ENCODE measurements at regions not wholly inside any gene's neighbourhood (a gene's known extent, or its start where the extent isn't known, plus 50 kb on each side); places are given as distances from the start of the nearest gene placed in this dataset.

DNA sequence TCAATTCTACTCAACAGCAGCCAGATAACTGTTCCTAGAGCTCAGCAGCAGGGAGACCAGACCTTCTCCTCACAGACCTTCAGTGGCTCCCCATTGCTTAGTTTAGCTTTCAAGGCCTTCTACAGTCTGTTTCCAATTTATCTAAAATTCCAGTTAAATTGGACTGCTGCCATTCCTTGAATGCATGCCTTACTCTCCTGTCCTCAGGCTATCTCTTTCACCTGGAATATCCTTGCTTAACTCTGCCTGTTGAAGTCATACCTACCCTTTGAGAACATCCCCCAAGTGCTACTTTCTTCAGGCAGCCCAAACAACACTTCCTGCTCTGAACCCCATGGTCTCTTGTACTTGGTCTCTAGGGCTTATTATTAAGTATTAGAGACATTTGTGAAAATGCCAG, 120.7 kb upstream of the TENM4 start:
- Histone ChIP-seq H3K9ac (ENCODE audit: low read length) (no peak overlapping the region), H3K79me2 (ENCODE audit: control insufficient read depth, insufficient read depth, low read length, poor library complexity) (no peaks in the 10 kb centered on the region), H3K79me1 (ENCODE audit: low read length) (no peaks in the 10 kb centered on the region), H4K12ac (ENCODE audit: low read depth, low read length) (no peak overlapping the region), H4K91ac (ENCODE audit: low read depth, low read length) (no peak overlapping the region), H3K27me3 (ENCODE audit: insufficient read depth, low read length) (no peaks in the 10 kb centered on the region), H3K4me1 (ENCODE audit: control insufficient read depth in 1 of 2, insufficient read depth in 2 of 2, low read length in 2 of 2) (peaks cover 0 to 4% of the 10 kb centered on the region in 2 experiments), H2AFZ (ENCODE audit: insufficient read depth, low read length, poor library complexity) (no peak overlapping the region), H2BK12ac (ENCODE audit: low read length) (no peak overlapping the region), H3K18ac (ENCODE audit: low read length) (no peak overlapping the region), H3K36me3 (ENCODE audit: control insufficient read depth in 1 of 2, insufficient read depth in 2 of 2, low read length in 2 of 2) (no peaks in the 10 kb centered on the region), H3K4me2 (ENCODE audit: low read length) (no peak overlapping the region), H2BK120ac (ENCODE audit: insufficient read depth, low read length, poor library complexity) (no peak overlapping the region), H3K23ac (ENCODE audit: low read length) (no peak overlapping the region), H2BK5ac (ENCODE audit: low read depth, low read length, poor library complexity) (no peak overlapping the region), H3K14ac (ENCODE audit: low read length) (no peak overlapping the region), H3K4ac (ENCODE audit: low read depth, low read length) (no peak overlapping the region), H4K8ac (ENCODE audit: low read depth, low read length) (no peak overlapping the region), H3K9me3 (ENCODE audit: insufficient read depth, low read depth, low read length) (no peaks in the 10 kb centered on the region), H3K4me3 (ENCODE audit: low read depth, low read length) (no peak overlapping the region), H3K27ac (ENCODE audit: low read depth, low read length) (no peak overlapping the region), H2AK5ac (ENCODE audit: low read length) (no peak overlapping the region)
- DNase-seq = peak; percentile 53 to 83

DNA sequence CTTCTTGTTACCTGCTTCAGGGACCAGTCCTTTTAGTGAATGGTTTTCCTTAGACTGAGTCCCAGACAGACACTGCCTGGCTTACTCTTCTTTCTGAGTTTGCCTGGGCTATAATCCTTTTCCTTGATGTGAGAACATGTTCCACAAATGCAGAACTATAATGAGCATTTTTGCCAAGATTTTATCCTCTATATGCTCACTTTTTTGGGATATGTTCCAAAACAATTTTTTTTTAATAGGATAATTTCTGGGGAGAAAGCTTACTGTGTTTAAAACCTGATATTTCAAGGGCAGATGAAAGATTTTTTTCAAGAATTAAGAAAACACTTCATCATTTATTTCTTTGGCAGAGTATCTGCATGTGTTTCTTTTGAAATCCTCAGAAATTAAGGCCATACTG, 110.0 kb upstream of the TENM4 start:
- no peak overlapping the region for H2AK5ac ChIP-seq (ENCODE audit: low read length)
- H3K79me2 ChIP-seq (ENCODE audit: control insufficient read depth, insufficient read depth, low read length, poor library complexity) = no peaks in the 10 kb centered on the region
- H3K23ac ChIP-seq (ENCODE audit: low read length) = no peak overlapping the region
- H3K4me1 ChIP-seq (ENCODE audit: control insufficient read depth in 1 of 2, insufficient read depth in 2 of 2, low read length in 2 of 2) = no peaks in the 10 kb centered on the region
- H4K12ac ChIP-seq (ENCODE audit: low read depth, low read length) = no peak overlapping the region
- no peak overlapping the region for H2AFZ ChIP-seq (ENCODE audit: insufficient read depth, low read length, poor library complexity)
- no peak overlapping the region for H3K4me2 ChIP-seq (ENCODE audit: low read length)
- H3K14ac ChIP-seq (ENCODE audit: low read length) = no peak overlapping the region
- no peak overlapping the region for H2BK5ac ChIP-seq (ENCODE audit: low read depth, low read length, poor library complexity)
- no peaks in the 10 kb centered on the region for H3K27me3 ChIP-seq (ENCODE audit: insufficient read depth, low read length)
- H3K9me3 ChIP-seq (ENCODE audit: insufficient read depth, low read depth, low read length) = no peaks in the 10 kb centered on the region
- no peak overlapping the region for H3K4me3 ChIP-seq (ENCODE audit: low read depth, low read length)
- DNase-seq = no peak
- H3K4ac ChIP-seq (ENCODE audit: low read depth, low read length) = no peak overlapping the region
- H3K27ac ChIP-seq (ENCODE audit: low read depth, low read length) = no peak overlapping the region
- H4K91ac ChIP-seq (ENCODE audit: low read depth, low read length) = no peak overlapping the region
- no peak overlapping the region for H3K9ac ChIP-seq (ENCODE audit: low read length)
- no peak overlapping the region for H2BK12ac ChIP-seq (ENCODE audit: low read length)
- H3K36me3 ChIP-seq (ENCODE audit: control insufficient read depth in 1 of 2, insufficient read depth in 2 of 2, low read length in 2 of 2) = no peaks in the 10 kb centered on the region
- H4K8ac ChIP-seq (ENCODE audit: low read depth, low read length) = no peak overlapping the region
- no peak overlapping the region for H3K18ac ChIP-seq (ENCODE audit: low read length)
- no peaks in the 10 kb centered on the region for H3K79me1 ChIP-seq (ENCODE audit: low read length)
- no peak overlapping the region for H2BK120ac ChIP-seq (ENCODE audit: insufficient read depth, low read length, poor library complexity)

DNA sequence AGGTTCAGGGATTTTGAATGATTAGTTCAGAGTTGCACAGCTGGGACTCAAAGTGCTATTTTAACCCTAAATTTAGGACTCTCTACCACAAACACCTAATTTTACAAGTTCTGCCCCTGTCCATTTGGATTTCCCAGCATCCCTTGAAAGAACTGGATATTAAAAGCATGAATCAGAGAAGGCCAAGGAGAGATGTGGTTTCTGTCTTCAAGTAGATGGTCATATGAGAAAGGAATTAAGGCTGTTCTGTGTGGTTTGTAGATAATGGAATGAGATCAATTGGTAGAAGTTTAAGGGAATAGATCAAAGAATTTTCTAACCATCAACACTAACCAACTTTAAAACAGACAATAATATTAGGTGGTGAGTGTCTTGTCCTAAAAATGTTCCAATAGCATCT, 106.4 kb upstream of the TENM4 start:
- Histone ChIP-seq H2BK12ac (ENCODE audit: low read length) (no peak overlapping the region), H3K79me1 (ENCODE audit: low read length) (no peaks in the 10 kb centered on the region), H3K4ac (ENCODE audit: low read depth, low read length) (no peak overlapping the region), H2BK120ac (ENCODE audit: insufficient read depth, low read length, poor library complexity) (no peak overlapping the region), H3K79me2 (ENCODE audit: control insufficient read depth, insufficient read depth, low read length, poor library complexity) (no peaks in the 10 kb centered on the region), H3K14ac (ENCODE audit: low read length) (no peak overlapping the region), H3K9ac (ENCODE audit: low read length) (no peak overlapping the region), H3K4me2 (ENCODE audit: low read length) (no peak overlapping the region), H2BK5ac (ENCODE audit: low read depth, low read length, poor library complexity) (no peak overlapping the region), H4K91ac (ENCODE audit: low read depth, low read length) (no peak overlapping the region), H2AK5ac (ENCODE audit: low read length) (no peak overlapping the region), H3K18ac (ENCODE audit: low read length) (no peak overlapping the region), H3K4me3 (ENCODE audit: low read depth, low read length) (no peak overlapping the region), H4K8ac (ENCODE audit: low read depth, low read length) (no peak overlapping the region), H3K4me1 (ENCODE audit: control insufficient read depth in 1 of 2, insufficient read depth in 2 of 2, low read length in 2 of 2) (no peaks in the 10 kb centered on the region), H3K36me3 (ENCODE audit: control insufficient read depth in 1 of 2, insufficient read depth in 2 of 2, low read length in 2 of 2) (no peaks in the 10 kb centered on the region), H4K12ac (ENCODE audit: low read depth, low read length) (no peak overlapping the region), H2AFZ (ENCODE audit: insufficient read depth, low read length, poor library complexity) (no peak overlapping the region), H3K27ac (ENCODE audit: low read depth, low read length) (no peak overlapping the region), H3K27me3 (ENCODE audit: insufficient read depth, low read length) (no peaks in the 10 kb centered on the region), H3K23ac (ENCODE audit: low read length) (no peak overlapping the region), H3K9me3 (ENCODE audit: insufficient read depth, low read depth, low read length) (no peaks in the 10 kb centered on the region)
- no peak for DNase-seq

DNA sequence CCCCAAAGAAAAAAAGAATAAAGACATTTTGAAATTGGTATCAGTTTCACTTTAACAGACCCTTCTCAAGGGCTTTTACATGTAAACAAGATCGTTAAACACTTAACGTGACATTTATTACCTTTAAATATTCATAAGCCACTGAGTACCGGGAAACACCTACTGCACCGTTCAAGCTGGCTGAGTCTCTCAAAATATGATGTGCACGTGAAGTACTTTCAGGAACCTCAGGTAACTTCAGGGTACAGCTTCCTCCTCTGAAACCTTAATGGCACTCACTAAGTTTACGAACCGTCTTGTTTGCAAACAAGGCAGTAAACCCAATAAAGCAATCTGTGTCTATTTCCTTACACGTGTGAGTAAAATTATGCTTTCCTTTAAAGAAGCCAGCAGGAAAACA, 105.5 kb upstream of the TENM4 start:
- Histone ChIP-seq H2BK5ac (ENCODE audit: low read depth, low read length, poor library complexity) (no peak overlapping the region), H2AFZ (ENCODE audit: insufficient read depth, low read length, poor library complexity) (no peak overlapping the region), H3K23ac (ENCODE audit: low read length) (no peak overlapping the region), H3K36me3 (ENCODE audit: control insufficient read depth in 1 of 2, insufficient read depth in 2 of 2, low read length in 2 of 2) (no peaks in the 10 kb centered on the region), H2BK120ac (ENCODE audit: insufficient read depth, low read length, poor library complexity) (no peak overlapping the region), H3K4ac (ENCODE audit: low read depth, low read length) (no peak overlapping the region), H3K27ac (ENCODE audit: low read depth, low read length) (no peak overlapping the region), H4K91ac (ENCODE audit: low read depth, low read length) (no peak overlapping the region), H2BK12ac (ENCODE audit: low read length) (no peak overlapping the region), H3K4me1 (ENCODE audit: control insufficient read depth in 1 of 2, insufficient read depth in 2 of 2, low read length in 2 of 2) (no peaks in the 10 kb centered on the region), H4K8ac (ENCODE audit: low read depth, low read length) (no peak overlapping the region), H3K79me2 (ENCODE audit: control insufficient read depth, insufficient read depth, low read length, poor library complexity) (no peaks in the 10 kb centered on the region), H3K4me3 (ENCODE audit: low read depth, low read length) (no peak overlapping the region), H3K18ac (ENCODE audit: low read length) (no peak overlapping the region), H3K14ac (ENCODE audit: low read length) (no peak overlapping the region), H3K4me2 (ENCODE audit: low read length) (no peak overlapping the region), H3K9ac (ENCODE audit: low read length) (no peak overlapping the region), H2AK5ac (ENCODE audit: low read length) (no peak overlapping the region), H4K12ac (ENCODE audit: low read depth, low read length) (no peak overlapping the region), H3K9me3 (ENCODE audit: insufficient read depth, low read depth, low read length) (no peaks in the 10 kb centered on the region), H3K27me3 (ENCODE audit: insufficient read depth, low read length) (no peaks in the 10 kb centered on the region), H3K79me1 (ENCODE audit: low read length) (no peaks in the 10 kb centered on the region)
- no CpG with 5 or more reads among the region's 8 CpGs for WGBS (ENCODE audit: extremely low coverage, insufficient coverage, insufficient read length)
- no peak for DNase-seq

DNA sequence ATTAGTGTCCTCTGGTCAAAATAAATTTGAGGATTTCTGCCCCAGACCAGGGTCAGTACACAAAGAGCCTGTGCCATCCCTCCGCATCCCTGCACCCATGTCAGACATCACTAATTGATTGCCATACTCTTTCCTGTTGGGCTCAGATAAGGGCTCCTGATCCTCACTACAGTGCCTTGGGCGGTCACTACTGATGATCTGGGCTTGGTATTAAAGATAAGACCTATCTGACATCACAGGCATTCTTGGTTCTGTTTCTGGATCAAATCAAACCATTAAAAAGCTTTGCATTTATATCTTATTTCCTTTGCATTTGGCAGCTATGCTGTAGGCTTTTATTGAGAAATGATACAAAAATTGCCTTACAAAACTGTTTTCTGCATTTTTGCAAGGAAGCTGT, 103.5 kb upstream of the TENM4 start:
- Histone ChIP-seq H2AK5ac (ENCODE audit: low read length) (no peak overlapping the region), H3K4me2 (ENCODE audit: low read length) (no peak overlapping the region), H3K18ac (ENCODE audit: low read length) (no peak overlapping the region), H2BK120ac (ENCODE audit: insufficient read depth, low read length, poor library complexity) (no peak overlapping the region), H3K4ac (ENCODE audit: low read depth, low read length) (no peak overlapping the region), H2BK12ac (ENCODE audit: low read length) (no peak overlapping the region), H4K91ac (ENCODE audit: low read depth, low read length) (no peak overlapping the region), H4K12ac (ENCODE audit: low read depth, low read length) (no peak overlapping the region), H3K27ac (ENCODE audit: low read depth, low read length) (no peak overlapping the region), H3K9me3 (ENCODE audit: insufficient read depth, low read depth, low read length) (no peaks in the 10 kb centered on the region), H3K4me3 (ENCODE audit: low read depth, low read length) (no peak overlapping the region), H3K36me3 (ENCODE audit: control insufficient read depth in 1 of 2, insufficient read depth in 2 of 2, low read length in 2 of 2) (no peaks in the 10 kb centered on the region), H3K79me2 (ENCODE audit: control insufficient read depth, insufficient read depth, low read length, poor library complexity) (no peaks in the 10 kb centered on the region), H3K14ac (ENCODE audit: low read length) (no peak overlapping the region), H3K23ac (ENCODE audit: low read length) (no peak overlapping the region), H3K27me3 (ENCODE audit: insufficient read depth, low read length) (no peaks in the 10 kb centered on the region), H4K8ac (ENCODE audit: low read depth, low read length) (no peak overlapping the region), H3K79me1 (ENCODE audit: low read length) (no peaks in the 10 kb centered on the region), H3K4me1 (ENCODE audit: control insufficient read depth in 1 of 2, insufficient read depth in 2 of 2, low read length in 2 of 2) (no peaks in the 10 kb centered on the region), H2BK5ac (ENCODE audit: low read depth, low read length, poor library complexity) (no peak overlapping the region), H3K9ac (ENCODE audit: low read length) (no peak overlapping the region), H2AFZ (ENCODE audit: insufficient read depth, low read length, poor library complexity) (no peak overlapping the region)
- no peak for DNase-seq
- WGBS (ENCODE audit: extremely low coverage, insufficient coverage, insufficient read length) = no CpG with 5 or more reads among the region's 2 CpGs

Data from trophoblast cell (in vitro differentiated cells and primary cell).